Left forelimb (tissue), 1 donor: ENCODE measurements at regions not wholly inside any gene's neighbourhood (a gene's known extent, or its start where the extent isn't known, plus 50 kb on each side); places are given as distances from the start of the nearest gene placed in this dataset.
"Not testable (repeated sequence)": the region's sequence is repeated elsewhere in the genome, so short reads cannot be mapped to it uniquely, and the experiment has no call there.

Experiments
- DNase-seq: peaks from one replicate; pipeline ENCODE4 v3.0.0-alpha.2; 2018; ENCODE audit warnings: low spot score

DNA sequence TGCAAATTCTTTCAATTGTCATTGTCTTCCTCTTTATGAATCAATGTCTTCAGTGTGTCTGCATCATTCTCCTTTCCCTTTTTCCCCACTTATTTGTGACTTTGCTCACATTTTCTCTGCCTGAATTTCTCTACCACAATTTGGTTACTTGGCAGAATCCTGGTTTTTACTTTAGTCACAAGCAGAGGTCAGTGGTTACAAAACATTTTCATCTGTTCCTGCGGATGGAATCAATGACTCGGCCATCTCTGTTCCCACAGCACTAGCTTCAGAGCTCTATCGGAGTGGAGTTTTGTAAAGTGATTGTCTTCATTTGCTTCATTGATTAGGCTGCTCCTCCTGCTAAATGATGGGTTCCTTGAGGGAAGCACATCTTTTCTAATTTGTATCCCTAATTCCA is 501.3 kb upstream of the AADAT start:
- no peak for DNase-seq

DNA sequence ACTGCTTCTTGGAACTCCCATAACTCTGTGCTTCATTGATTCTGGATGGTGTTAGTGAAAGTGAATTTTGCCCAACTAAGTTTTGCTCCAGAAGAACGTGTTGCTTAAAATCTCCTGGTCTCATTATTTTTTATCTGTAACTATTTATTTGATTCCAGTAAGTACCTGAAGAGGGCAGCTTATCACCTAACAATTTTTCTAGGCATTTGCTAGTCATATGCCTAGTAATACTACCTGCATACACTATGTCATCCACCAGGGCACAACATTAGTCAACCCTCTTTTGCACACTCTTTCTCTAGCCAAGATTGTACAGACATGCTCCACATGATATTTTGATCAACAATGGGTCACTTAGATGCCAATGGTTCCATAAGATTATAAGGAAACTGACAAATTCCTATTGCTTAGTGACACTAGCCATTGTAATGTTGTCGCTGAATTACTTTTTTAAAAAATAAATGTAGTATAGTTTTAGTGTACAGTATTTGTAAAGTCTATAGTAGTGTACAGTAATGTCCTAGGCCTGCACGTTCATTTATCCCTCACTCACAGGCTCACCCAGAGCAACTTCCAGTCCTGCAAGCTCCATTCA is 499.9 kb upstream of the AADAT start:
- DNase-seq = no peak

DNA sequence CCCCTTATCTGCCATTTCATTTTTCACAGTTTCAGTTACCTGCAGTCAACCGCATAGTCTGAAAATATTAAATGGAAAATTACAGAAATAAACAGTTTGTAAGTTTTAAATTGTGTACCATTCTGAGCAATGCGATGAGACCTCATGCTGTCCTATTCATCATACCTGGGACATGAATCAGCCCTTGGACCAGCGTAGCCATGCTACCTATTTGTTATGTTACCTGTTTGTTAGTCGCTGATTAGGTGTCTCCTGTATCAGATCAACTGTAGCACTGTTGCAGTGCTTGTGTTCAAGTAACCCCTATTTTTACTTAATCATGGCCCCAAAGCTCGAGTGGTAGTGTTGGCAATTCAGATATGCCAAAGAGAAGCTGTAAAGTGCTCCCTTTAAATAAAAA is 492.2 kb upstream of the AADAT start:
- no peak for DNase-seq

DNA sequence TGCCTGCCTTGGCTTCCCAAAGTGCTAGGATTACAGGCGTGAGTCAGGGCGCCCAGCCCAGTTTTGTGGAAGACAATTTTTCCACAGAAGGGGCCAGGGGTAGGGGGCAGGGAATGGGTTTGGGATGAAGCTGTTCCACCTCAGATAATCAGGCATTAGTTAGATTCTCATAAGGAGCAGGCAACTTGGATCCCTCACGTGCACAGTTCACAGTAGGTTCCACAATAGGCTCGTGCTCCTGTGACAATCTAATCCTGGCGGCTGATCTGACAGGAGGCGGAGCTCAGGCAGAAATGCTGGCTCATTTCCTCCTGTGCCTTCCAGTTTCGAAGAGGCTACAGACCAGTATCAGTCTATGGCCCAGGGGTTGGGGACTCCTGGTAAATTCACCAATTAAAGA is 491.6 kb upstream of the AADAT start:
- no peak for DNase-seq

DNA sequence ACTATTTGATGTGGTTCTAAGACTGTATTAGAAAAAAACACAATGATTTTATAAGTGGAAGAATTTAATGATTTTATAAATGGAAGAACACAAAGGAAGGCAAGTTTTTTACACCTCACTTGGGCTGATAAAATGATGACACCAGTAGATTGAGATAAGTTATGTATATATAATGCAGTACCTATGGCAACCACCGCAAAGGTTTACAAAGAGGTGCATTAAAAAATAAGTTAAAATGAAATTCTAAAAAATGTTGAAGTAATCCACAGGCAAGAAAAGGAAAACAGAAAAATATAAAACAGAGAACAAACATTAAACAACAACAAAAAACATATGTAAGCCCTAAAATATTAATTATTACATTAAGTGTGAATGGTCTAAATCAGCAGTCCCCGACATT is 490.9 kb upstream of the AADAT start:
- DNase-seq = no peak

GRCh38 chr4:170538821-170539473 is 449.2 kb upstream of the AADAT start:
- DNase-seq = no peak

DNA sequence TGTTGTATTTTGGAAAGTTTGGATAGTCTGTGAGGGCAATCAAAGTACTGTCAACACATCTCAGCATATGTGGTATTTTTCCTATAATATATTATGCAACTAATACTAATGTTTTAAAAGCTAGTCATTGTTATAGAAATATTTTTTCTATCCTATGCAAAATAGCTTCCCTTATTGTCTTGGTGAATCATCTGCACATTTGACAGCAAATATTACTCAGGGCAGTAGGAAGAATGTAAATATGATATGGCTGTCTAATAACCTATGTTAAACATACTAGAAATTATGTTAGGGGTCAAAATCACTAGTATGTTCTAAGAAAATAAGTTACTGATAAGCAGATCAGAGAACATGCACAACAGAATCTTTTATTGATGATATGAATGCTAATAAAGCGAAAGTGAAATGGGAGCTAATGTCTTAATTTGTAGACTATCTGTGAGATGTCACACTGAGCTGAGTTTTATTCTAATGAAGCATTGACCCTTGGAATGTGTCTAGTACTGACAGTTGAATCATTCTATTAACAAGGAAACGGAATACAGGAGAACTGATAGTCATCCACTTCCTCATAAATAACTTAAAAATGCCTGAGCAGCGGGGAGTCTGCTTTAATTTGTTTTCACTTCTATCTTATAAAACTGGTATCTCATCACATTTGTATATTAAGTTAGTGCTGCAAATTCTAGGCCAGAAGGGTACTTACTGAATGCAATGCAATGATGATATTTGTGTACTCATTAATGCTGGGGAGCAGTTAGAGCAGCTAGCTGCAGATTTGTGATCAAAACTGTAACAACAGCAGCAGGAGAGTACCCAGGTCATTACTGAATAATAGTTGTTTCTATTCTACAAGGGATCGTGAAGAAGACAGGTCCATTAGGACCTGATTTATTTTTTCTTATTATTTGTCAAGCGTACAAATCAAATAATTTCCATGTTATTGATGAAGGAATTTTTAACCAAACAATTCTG is 440.3 kb upstream of the AADAT start:
- DNase-seq = no peak

- DNase-seq = no peak
Observed at GRCh38 chr4:170526471-170526870, 436.7 kb upstream of the AADAT start.

GRCh38 chr4:170522427-170522970 is 432.7 kb upstream of the AADAT start:
- DNase-seq = no peak

DNA sequence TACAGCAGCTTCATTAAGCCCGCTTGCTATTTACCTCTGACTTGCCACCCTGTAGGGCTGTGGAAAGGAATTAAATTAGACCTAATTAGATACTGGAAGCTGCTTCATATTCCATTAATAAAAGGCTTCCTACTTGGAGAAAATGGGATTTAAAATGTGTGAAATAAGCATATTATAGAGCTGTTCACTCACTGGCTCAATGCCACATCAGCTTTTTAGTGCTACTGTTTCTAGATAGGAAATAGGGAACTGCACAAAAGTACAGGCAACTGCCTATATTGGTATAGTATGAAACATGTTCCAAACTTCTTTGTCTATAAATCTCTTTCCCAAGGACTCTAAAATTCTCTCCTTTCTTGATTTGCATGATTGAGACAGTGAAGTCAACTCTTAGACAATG is 407.9 kb upstream of the AADAT start:
- DNase-seq = no peak

DNA sequence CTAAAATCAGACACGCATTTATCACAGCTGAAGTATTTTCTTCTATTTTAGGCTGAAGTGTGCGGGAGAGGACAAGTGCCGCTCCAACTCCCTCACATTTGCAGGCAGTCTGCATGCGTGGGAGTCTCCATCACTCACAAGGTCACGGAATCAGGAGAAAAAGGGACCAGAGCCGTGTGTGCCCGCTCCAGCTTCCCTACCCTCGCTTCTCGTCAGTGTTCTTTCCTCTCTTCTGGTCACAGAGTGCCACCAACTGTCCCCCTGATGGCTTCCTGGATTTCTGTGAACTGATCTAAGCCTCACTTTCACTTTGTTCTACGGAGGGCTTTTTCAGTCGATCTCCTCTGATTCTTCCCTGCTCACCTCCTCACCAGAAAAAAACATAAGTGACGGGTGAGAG is 407.4 kb upstream of the AADAT start:
- no peak for DNase-seq

DNA sequence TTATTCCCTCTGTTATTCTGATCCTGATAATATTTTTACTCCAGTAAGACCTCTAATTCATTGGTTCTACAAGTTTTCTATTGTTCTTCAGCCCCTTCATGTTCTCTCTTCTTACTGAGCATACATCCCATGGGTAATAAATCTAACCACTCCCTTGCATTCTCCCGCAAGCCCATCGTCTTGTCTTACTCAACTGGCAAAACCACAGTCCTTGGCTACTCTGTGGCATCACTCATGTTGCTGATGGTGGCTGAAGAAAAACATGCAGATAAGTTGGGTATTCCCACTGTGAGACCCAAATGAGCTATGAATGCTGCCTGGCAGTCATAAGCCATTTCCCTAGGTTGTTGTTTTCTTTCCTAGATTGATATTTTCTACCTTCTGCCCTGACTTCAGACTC is 402.2 kb upstream of the AADAT start:
- no peak for DNase-seq

DNA sequence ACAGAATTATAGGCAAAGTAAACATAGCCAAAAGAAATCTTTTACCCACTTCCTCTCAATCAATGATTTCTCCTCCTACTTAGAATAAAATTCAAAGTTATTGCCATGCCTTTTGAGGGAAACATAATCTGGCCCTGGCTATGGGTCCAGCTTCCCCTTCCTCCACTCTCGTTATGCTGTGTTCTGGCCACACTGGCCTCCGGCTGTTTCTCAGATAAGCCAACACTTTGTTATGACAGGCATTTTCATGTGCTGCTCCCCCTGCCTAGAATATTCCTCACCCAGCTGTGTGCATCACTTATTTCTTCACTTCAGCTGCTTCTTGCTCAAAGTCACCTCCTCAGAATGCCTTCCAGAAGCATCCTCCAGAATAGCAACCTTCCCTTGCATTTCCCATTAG is 386.6 kb upstream of the AADAT start:
- no peak for DNase-seq

- no peak for DNase-seq
Observed at GRCh38 chr4:170465429-170465828, 375.7 kb upstream of the AADAT start.

GRCh38 chr4:170464614-170465197 is 374.9 kb upstream of the AADAT start:
- DNase-seq = no peak

GRCh38 chr4:170446782-170447181 is 357.0 kb upstream of the AADAT start:
- no peak for DNase-seq

GRCh38 chr4:170441146-170441545 is 351.4 kb upstream of the AADAT start:
- not testable (repeated sequence) for DNase-seq

DNA sequence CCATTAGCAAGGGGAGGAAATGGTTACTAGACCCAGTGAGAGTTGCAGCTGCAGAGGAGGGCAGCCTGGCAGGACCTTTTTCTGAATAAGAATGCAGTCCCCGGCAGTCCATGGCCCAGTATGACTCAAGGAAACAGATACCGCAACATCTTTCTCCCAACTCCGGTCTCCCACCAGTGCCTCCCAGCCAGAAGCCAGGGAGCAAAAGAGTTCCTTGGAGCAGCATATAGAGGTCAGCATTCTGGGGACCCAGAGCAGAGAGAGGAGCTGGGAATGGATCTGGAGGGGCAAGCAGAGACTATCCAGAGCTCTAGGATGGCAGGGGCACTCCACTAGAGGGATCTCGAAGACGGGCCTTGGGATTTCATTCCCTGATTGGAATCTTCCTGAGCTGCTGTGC is 339.2 kb upstream of the AADAT start:
- no peak for DNase-seq

DNA sequence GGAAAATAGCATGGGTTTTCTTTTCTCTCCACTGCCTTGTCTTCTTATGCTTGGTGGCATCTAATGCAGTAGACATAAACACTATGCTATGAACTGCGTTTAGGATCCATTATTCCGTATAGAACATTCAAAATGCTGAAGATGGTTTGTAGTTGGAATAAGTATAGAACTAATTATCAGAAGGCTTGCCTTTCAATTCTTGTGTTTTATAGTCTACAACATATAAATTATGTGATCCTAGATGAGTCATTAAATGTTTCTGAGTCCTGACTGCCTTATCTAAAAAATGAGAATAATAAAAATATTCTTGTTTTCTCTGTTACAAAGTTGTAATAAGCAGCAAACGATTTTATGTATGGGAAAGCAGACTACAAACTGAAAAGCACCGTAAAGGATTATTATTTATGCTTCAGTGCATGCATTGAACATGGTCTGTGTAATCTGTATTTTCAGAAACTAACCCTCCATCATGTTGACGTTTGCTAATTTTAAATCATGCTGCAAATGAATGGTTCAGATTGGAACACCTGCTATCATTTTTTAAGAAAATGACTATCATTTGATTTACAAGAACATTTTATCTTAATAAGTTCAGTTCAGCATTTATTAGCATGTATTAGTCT is 335.9 kb upstream of the AADAT start:
- DNase-seq = no peak

DNA sequence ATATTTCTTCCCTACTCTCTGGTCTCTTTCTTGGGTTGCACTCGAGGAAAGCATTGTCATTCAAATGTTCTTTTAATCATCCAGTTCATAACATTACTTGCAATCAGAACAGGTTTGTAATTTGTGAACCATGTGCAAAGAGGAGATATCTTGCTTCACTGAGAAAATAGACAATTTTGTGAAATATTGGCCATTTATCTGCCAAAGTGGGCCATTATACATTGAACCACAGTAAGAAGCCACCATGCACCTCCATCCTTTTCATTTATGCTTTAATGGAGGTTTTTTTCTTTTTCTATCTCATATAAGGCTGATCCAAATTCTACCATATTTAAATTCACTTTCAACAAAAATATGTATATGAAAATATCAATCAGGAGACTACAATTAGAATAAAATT is 335.3 kb upstream of the AADAT start:
- no peak for DNase-seq

- DNase-seq = no peak
Observed at GRCh38 chr4:170423137-170423536, 333.4 kb upstream of the AADAT start.

GRCh38 chr4:170420255-170420693 is 330.5 kb upstream of the AADAT start:
- no peak for DNase-seq
